Mammary epithelial cell (primary cell): ENCODE measurements at regions not wholly inside any gene's neighbourhood (a gene's known extent, or its start where the extent isn't known, plus 50 kb on each side); places are given as distances from the start of the nearest gene placed in this dataset.

ENCODE experiments used
- CTCF ChIP-seq, 2 donors: IDR thresholded peaks in 1 of 2; conservative IDR thresholded peaks in 1 of 2; 2 replicates each; pipeline ENCODE4 v1.5.1; 2011 to 2012; ENCODE audit warnings: inconsistent platforms in 2 of 2, low read length in 2 of 2, mild to moderate bottlenecking in 2 of 2, control low read depth in 1 of 2, low read depth in 1 of 2; ENCODE audit not compliant: insufficient read depth in 1 of 2; ENCODE audit errors: extremely low read depth in 1 of 2
- EZH2 ChIP-seq: IDR thresholded peaks from 2 replicates; pipeline ENCODE4 v1.6.1; 2012; ENCODE audit warnings: low read length, inconsistent platforms, borderline replicate concordance

GRCh38 chr15:39183164-39183881, 397.6 kb upstream of the THBS1 start:
- TF ChIP-seq CTCF (conservative IDR thresholded peaks at IDR 0.05 in 1 of 2, IDR thresholded peaks at IDR 0.05 in 1 of 2; ENCODE audit: extremely low read depth in 1 of 2, insufficient read depth in 1 of 2, low read depth in 1 of 2, low read length in 2 of 2): no peak
- TF ChIP-seq EZH2: no peak
